H1 (cell line): ENCODE measurements at regions not wholly inside any gene's neighbourhood (a gene's known extent, or its start where the extent isn't known, plus 50 kb on each side); places are given as distances from the start of the nearest gene placed in this dataset.

Source experiments
- CHD1 ChIP-seq: IDR thresholded peaks from 2 replicates; pipeline ENCODE4 v1.6.1; 2012; ENCODE audit warnings: low read depth, low read length, improper control_type of control experiment
- CHD7 ChIP-seq: fragments of 300-600 bp; sonication (generic); IDR thresholded peaks from 2 replicates; pipeline ENCODE4 v1.7.1; 2012; ENCODE audit warnings: low read length, moderate library complexity, mild to moderate bottlenecking, inconsistent platforms; ENCODE audit not compliant: insufficient replicate concordance
- GTF2F1 ChIP-seq: IDR thresholded peaks from 2 replicates; pipeline ENCODE4 v1.6.1; 2012; ENCODE audit warnings: low read depth, low read length, improper control_type of control experiment, borderline replicate concordance
- HDAC6 ChIP-seq: IDR thresholded peaks from one replicate; pipeline ENCODE4 v1.7.1; 2012; ENCODE audit warnings: low read depth, mild to moderate bottlenecking, inconsistent platforms, low read length, moderate library complexity
- KDM1A ChIP-seq: fragments of 200-600, 300-600 bp; sonication (generic); IDR thresholded peaks from 2 replicates; pipeline ENCODE4 v1.7.1; 2016; ENCODE audit warnings: mild to moderate bottlenecking, low read length, borderline replicate concordance
- RFX5 ChIP-seq: IDR thresholded peaks from 2 replicates; pipeline ENCODE4 v1.6.1; 2011; ENCODE audit warnings: low read depth, low read length, improper control_type of control experiment, borderline replicate concordance

- no peak for TF ChIP-seq CHD7
- no peak for TF ChIP-seq GTF2F1
- no peak for TF ChIP-seq HDAC6
- TF ChIP-seq CHD1: no peak
- no peak for TF ChIP-seq KDM1A
- TF ChIP-seq RFX5: no peak
These were observed 151.6 kb upstream of the PRSS58 start (continued) for GRCh38 chr7:142409471-142409870.
